ENCODE measurements at regions not wholly inside any gene's neighbourhood (a gene's known extent, or its start where the extent isn't known, plus 50 kb on each side); places are given as distances from the start of the nearest gene placed in this dataset.

GRCh38 chrX:80266287-80266686, 154.0 kb upstream of the TENT5D start:
- no peak overlapping the region for H3K4me3 Mint-ChIP-seq
- no peak overlapping the region for H2AFZ ChIP-seq (ENCODE audit: insufficient read depth, low read depth, low read length, poor library complexity, severe bottlenecking)
- H3K4me2 ChIP-seq (replicated peaks; ENCODE audit: low read depth, low read length, poor library complexity, severe bottlenecking) = no peak overlapping the region
- no peaks in the 10 kb centered on the region for H3K27me3 ChIP-seq (replicated peaks in 1 of 4; ENCODE audit: control extremely low read depth in 1 of 4, control insufficient read depth in 3 of 4, insufficient read depth in 4 of 4, low read length in 3 of 4)
- H3K9ac ChIP-seq (ENCODE audit: low read length) = no peak overlapping the region
- no peak overlapping the region for H3K27ac Mint-ChIP-seq
- ATAC-seq (ENCODE audit: low read depth) (no peak), DNase-seq (no peak)
- no peaks in the 10 kb centered on the region for H3K79me2 ChIP-seq (ENCODE audit: control insufficient read depth, insufficient read depth, low read length)
- no peaks in the 10 kb centered on the region for H3K9me3 Mint-ChIP-seq (ENCODE audit: insufficient read depth)
- H3K4me1 ChIP-seq (ENCODE audit: control insufficient read depth in 2 of 2, insufficient read depth in 2 of 2, low read length in 2 of 2) = no peaks in the 10 kb centered on the region
- WGBS (ENCODE audit: insufficient coverage) = no CpG with 5 or more reads among the region's 4 CpGs
- no peaks in the 10 kb centered on the region for H3K4me1 Mint-ChIP-seq
- CTCF ChIA-PET = no interaction called here
- TF ChIP-seq CTCF (IDR thresholded peaks at IDR 0.05) (no peak), EZH2 (IDR thresholded peaks at IDR 0.05; ENCODE audit: borderline replicate concordance, insufficient read depth, low read depth, low read length, poor library complexity, severe bottlenecking) (no peak)
- no peak overlapping the region for H3K27ac ChIP-seq (ENCODE audit: low read length in 2 of 2)
- no peaks in the 10 kb centered on the region for H3K36me3 ChIP-seq (replicated peaks in 1 of 2; ENCODE audit: control extremely low read depth in 1 of 2, control insufficient read depth in 1 of 2, extremely low read depth in 1 of 2, insufficient read depth in 2 of 2, low read length in 1 of 2)
- POLR2A ChIA-PET = no interaction called here
- intact Hi-C loops (cut with micrococcal nuclease) = no loop called here
- H3K4me3 ChIP-seq (ENCODE audit: control extremely low read depth in 1 of 5, extremely low read depth in 1 of 5, insufficient read depth in 1 of 5, low read depth in 2 of 5, low read length in 4 of 5) = no peak overlapping the region
- H3K9me3 ChIP-seq (ENCODE audit: control extremely low read depth in 1 of 3, control insufficient read depth in 2 of 3, insufficient read depth in 1 of 3, low read length in 2 of 3) = no peaks in the 10 kb centered on the region
- no peaks in the 10 kb centered on the region for H3K27me3 Mint-ChIP-seq
- no peaks in the 10 kb centered on the region for H4K20me1 ChIP-seq (ENCODE audit: control insufficient read depth, insufficient read depth, low read length, poor library complexity, severe bottlenecking)

- H3K9me3 Mint-ChIP-seq (ENCODE audit: insufficient read depth) = no peaks in the 10 kb centered on the region
Observed at GRCh38 chrX:80266979-80267378, 153.3 kb upstream of the TENT5D start.

More at GRCh38 chrX:80266979-80267378, 153.3 kb upstream of the TENT5D start:
- Mint-ChIP-seq H3K4me1 (no peaks in the 10 kb centered on the region), H3K27me3 (no peaks in the 10 kb centered on the region), H3K4me3 (no peak overlapping the region), H3K27ac (no peak overlapping the region)
- ChIA-PET POLR2A (no interaction called here), CTCF (no interaction called here)
- no peak for DNase-seq
- no peaks in the 10 kb centered on the region for H3K36me3 ChIP-seq (replicated peaks in 1 of 2; ENCODE audit: control extremely low read depth in 1 of 2, control insufficient read depth in 1 of 2, extremely low read depth in 1 of 2, insufficient read depth in 2 of 2, low read length in 1 of 2)
- no peak overlapping the region for H3K9ac ChIP-seq (ENCODE audit: low read length)
- intact Hi-C loops (cut with micrococcal nuclease) = no loop called here
- H3K4me1 ChIP-seq (ENCODE audit: control insufficient read depth in 2 of 2, insufficient read depth in 2 of 2, low read length in 2 of 2) = no peaks in the 10 kb centered on the region
- H4K20me1 ChIP-seq (ENCODE audit: control insufficient read depth, insufficient read depth, low read length, poor library complexity, severe bottlenecking) = no peaks in the 10 kb centered on the region
- H3K9me3 ChIP-seq (ENCODE audit: control extremely low read depth in 1 of 3, control insufficient read depth in 2 of 3, insufficient read depth in 1 of 3, low read length in 2 of 3) = no peaks in the 10 kb centered on the region
- no peak overlapping the region for H3K27ac ChIP-seq (ENCODE audit: low read length in 2 of 2)
- H3K4me3 ChIP-seq (ENCODE audit: control extremely low read depth in 1 of 5, extremely low read depth in 1 of 5, insufficient read depth in 1 of 5, low read depth in 2 of 5, low read length in 4 of 5) = no peak overlapping the region
- H3K27me3 ChIP-seq (replicated peaks in 1 of 4; ENCODE audit: control extremely low read depth in 1 of 4, control insufficient read depth in 3 of 4, insufficient read depth in 4 of 4, low read length in 3 of 4) = no peaks in the 10 kb centered on the region
- no peak overlapping the region for H2AFZ ChIP-seq (ENCODE audit: insufficient read depth, low read depth, low read length, poor library complexity, severe bottlenecking)
- TF ChIP-seq CTCF (IDR thresholded peaks at IDR 0.05) = no peak
- no peak for TF ChIP-seq EZH2 (IDR thresholded peaks at IDR 0.05; ENCODE audit: borderline replicate concordance, insufficient read depth, low read depth, low read length, poor library complexity, severe bottlenecking)
- H3K4me2 ChIP-seq (replicated peaks; ENCODE audit: low read depth, low read length, poor library complexity, severe bottlenecking) = no peak overlapping the region
- ATAC-seq (ENCODE audit: low read depth) = no peak
- H3K79me2 ChIP-seq (ENCODE audit: control insufficient read depth, insufficient read depth, low read length) = no peaks in the 10 kb centered on the region
